ENCODE measurements at regions not wholly inside any gene's neighbourhood (a gene's known extent, or its start where the extent isn't known, plus 50 kb on each side); places are given as distances from the start of the nearest gene placed in this dataset.

DNA sequence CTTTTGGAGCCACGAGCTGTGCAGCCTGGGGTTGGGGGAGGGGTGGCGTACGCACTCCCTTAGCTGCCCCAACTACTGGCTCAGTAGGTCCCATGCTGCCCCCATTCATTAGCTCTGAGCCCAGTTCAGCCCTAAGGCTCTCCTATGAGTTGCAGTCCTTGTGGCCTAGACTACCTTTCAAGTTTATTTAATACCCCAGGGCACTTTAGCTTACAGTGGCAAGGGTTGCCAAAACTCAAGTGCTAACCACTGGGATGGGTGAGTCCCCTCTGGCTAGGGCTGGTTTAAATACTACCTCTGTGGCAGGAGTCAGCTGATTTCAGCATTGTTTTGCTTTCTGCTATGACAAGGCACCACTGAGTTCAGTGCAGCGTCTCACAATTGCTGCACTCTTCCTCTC lies 118.2 kb downstream of the ODF2L start:
- H3K27ac Mint-ChIP-seq, result no peak overlapping the region
- no peak overlapping the region for H3K4me3 Mint-ChIP-seq
- TF ChIP-seq, protein P1, sequence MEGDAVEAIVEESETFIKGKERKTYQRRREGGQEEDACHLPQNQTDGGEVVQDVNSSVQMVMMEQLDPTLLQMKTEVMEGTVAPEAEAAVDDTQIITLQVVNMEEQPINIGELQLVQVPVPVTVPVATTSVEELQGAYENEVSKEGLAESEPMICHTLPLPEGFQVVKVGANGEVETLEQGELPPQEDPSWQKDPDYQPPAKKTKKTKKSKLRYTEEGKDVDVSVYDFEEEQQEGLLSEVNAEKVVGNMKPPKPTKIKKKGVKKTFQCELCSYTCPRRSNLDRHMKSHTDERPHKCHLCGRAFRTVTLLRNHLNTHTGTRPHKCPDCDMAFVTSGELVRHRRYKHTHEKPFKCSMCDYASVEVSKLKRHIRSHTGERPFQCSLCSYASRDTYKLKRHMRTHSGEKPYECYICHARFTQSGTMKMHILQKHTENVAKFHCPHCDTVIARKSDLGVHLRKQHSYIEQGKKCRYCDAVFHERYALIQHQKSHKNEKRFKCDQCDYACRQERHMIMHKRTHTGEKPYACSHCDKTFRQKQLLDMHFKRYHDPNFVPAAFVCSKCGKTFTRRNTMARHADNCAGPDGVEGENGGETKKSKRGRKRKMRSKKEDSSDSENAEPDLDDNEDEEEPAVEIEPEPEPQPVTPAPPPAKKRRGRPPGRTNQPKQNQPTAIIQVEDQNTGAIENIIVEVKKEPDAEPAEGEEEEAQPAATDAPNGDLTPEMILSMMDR (IDR thresholded peaks at IDR 0.05), result no peak
- ATAC-seq (ENCODE audit: poor library complexity) (no peak), DNase-seq (no peak)
- no peaks in the 10 kb centered on the region for H3K27me3 Mint-ChIP-seq
- Histone ChIP-seq H3K9me3 (ENCODE audit: control insufficient read depth in 1 of 2, insufficient read depth in 1 of 2, low read length in 2 of 2) (no peaks in the 10 kb centered on the region), H3K4me1 (ENCODE audit: insufficient read depth, low read length) (no peaks in the 10 kb centered on the region), H3K27me3 (ENCODE audit: control insufficient read depth in 1 of 2, insufficient read depth in 2 of 2, low read length in 2 of 2) (no peaks in the 10 kb centered on the region), H3K27ac (ENCODE audit: low read depth in 1 of 2, low read length in 2 of 2) (no peak overlapping the region), H3K4me3 (ENCODE audit: low read length) (no peak overlapping the region), H3K36me3 (ENCODE audit: insufficient read depth, low read length) (no peaks in the 10 kb centered on the region)
- H3K36me3 Mint-ChIP-seq (ENCODE audit: low read depth), result no peaks in the 10 kb centered on the region
- ChIA-PET CTCF (no interaction called here), POLR2A (no interaction called here)
- intact Hi-C loops (cut with DNase I, micrococcal nuclease), result no loop called here
- H3K9me3 Mint-ChIP-seq, result no peaks in the 10 kb centered on the region
- no peaks in the 10 kb centered on the region for H3K4me1 Mint-ChIP-seq (ENCODE audit: low read depth)

GRCh38 chr1:86273066-86273465 lies 116.5 kb upstream of the COL24A1 start:
- Histone ChIP-seq H3K27ac (ENCODE audit: low read depth in 1 of 2, low read length in 2 of 2) (no peak overlapping the region), H3K27me3 (ENCODE audit: control insufficient read depth in 1 of 2, insufficient read depth in 2 of 2, low read length in 2 of 2) (no peaks in the 10 kb centered on the region), H3K4me3 (ENCODE audit: low read length) (no peak overlapping the region), H3K4me1 (ENCODE audit: insufficient read depth, low read length) (no peaks in the 10 kb centered on the region), H3K9me3 (ENCODE audit: control insufficient read depth in 1 of 2, insufficient read depth in 1 of 2, low read length in 2 of 2) (no peaks in the 10 kb centered on the region), H3K36me3 (ENCODE audit: insufficient read depth, low read length) (no peaks in the 10 kb centered on the region)
- DNase-seq, result no peak
- CTCF ChIA-PET, result no interaction called here
- no peaks in the 10 kb centered on the region for H3K36me3 Mint-ChIP-seq (ENCODE audit: low read depth)
- no peak overlapping the region for H3K4me3 Mint-ChIP-seq
- intact Hi-C loops (cut with DNase I, micrococcal nuclease), result no loop called here
- H3K4me1 Mint-ChIP-seq (ENCODE audit: low read depth), result no peaks in the 10 kb centered on the region
- TF ChIP-seq, protein P1 (IDR thresholded peaks at IDR 0.05), result no peak
- no peaks in the 10 kb centered on the region for H3K27me3 Mint-ChIP-seq
- H3K27ac Mint-ChIP-seq, result no peak overlapping the region
- POLR2A ChIA-PET, result no interaction called here
- no peaks in the 10 kb centered on the region for H3K9me3 Mint-ChIP-seq
- no peak for ATAC-seq (ENCODE audit: poor library complexity)

DNA sequence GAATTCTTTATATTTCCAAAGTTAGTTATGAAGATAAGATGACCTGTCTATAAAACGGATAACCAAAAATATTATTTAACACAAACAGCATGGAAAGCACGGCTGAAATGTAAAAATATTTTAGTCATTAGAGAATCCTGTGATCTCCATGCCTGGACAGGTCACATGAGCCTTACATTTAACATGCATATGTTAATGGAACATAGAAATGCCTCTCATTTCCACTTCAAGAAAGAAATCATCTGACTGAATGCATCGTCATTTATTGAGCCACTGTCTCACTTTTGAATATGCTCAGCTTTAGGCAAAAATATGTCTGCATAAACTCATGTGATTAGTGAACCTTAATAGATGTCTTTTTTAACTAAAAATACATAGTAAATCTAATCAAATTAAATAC lies 115.5 kb upstream of the COL24A1 start:
- H3K27me3 ChIP-seq (ENCODE audit: control insufficient read depth in 1 of 2, insufficient read depth in 2 of 2, low read length in 2 of 2), result no peaks in the 10 kb centered on the region
- Mint-ChIP-seq H3K36me3 (ENCODE audit: low read depth) (no peaks in the 10 kb centered on the region), H3K4me3 (no peak overlapping the region), H3K27me3 (no peaks in the 10 kb centered on the region), H3K4me1 (ENCODE audit: low read depth) (no peaks in the 10 kb centered on the region), H3K9me3 (no peaks in the 10 kb centered on the region), H3K27ac (no peak overlapping the region)
- no peak overlapping the region for H3K4me3 ChIP-seq (ENCODE audit: low read length)
- no peaks in the 10 kb centered on the region for H3K36me3 ChIP-seq (ENCODE audit: insufficient read depth, low read length)
- DNase-seq, result no peak
- H3K27ac ChIP-seq (ENCODE audit: low read depth in 1 of 2, low read length in 2 of 2), result no peak overlapping the region
- ATAC-seq (ENCODE audit: poor library complexity), result no peak
- TF ChIP-seq, protein P1 (IDR thresholded peaks at IDR 0.05), result no peak
- intact Hi-C loops (cut with DNase I, micrococcal nuclease), result no loop called here
- no peaks in the 10 kb centered on the region for H3K4me1 ChIP-seq (ENCODE audit: insufficient read depth, low read length)
- ChIA-PET POLR2A (no interaction called here), CTCF (interaction anchor here (0.7 kb wide), 1 partner anchor 10 kb away, joined by 3 read pairs; no protein-coding TSS in a partner anchor)
- H3K9me3 ChIP-seq (ENCODE audit: control insufficient read depth in 1 of 2, insufficient read depth in 1 of 2, low read length in 2 of 2), result no peaks in the 10 kb centered on the region
